ENCODE measurements at regions not wholly inside any gene's neighbourhood (a gene's known extent, or its start where the extent isn't known, plus 50 kb on each side); places are given as distances from the start of the nearest gene placed in this dataset.

DNA sequence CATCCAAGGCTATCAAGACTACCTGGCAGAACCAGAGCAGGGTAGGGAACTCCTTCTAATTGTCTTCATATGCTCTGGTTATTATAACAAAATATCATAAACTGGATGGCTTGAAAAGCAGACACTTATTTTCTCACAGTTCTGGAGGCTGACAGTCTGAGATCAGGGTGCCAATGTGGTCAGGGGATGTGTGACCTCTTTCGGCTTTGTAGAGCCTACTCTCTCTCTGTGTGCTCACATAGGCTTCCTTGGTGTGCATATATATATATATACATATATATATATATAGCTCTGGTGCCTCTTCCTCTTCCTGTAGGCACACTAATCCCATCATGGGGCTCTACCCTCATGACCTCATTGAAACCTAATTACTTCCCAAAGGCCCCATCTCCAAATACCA, 101.6 kb downstream of the ARL6IP6 start (continued):
- TF ChIP-seq, protein P1, sequence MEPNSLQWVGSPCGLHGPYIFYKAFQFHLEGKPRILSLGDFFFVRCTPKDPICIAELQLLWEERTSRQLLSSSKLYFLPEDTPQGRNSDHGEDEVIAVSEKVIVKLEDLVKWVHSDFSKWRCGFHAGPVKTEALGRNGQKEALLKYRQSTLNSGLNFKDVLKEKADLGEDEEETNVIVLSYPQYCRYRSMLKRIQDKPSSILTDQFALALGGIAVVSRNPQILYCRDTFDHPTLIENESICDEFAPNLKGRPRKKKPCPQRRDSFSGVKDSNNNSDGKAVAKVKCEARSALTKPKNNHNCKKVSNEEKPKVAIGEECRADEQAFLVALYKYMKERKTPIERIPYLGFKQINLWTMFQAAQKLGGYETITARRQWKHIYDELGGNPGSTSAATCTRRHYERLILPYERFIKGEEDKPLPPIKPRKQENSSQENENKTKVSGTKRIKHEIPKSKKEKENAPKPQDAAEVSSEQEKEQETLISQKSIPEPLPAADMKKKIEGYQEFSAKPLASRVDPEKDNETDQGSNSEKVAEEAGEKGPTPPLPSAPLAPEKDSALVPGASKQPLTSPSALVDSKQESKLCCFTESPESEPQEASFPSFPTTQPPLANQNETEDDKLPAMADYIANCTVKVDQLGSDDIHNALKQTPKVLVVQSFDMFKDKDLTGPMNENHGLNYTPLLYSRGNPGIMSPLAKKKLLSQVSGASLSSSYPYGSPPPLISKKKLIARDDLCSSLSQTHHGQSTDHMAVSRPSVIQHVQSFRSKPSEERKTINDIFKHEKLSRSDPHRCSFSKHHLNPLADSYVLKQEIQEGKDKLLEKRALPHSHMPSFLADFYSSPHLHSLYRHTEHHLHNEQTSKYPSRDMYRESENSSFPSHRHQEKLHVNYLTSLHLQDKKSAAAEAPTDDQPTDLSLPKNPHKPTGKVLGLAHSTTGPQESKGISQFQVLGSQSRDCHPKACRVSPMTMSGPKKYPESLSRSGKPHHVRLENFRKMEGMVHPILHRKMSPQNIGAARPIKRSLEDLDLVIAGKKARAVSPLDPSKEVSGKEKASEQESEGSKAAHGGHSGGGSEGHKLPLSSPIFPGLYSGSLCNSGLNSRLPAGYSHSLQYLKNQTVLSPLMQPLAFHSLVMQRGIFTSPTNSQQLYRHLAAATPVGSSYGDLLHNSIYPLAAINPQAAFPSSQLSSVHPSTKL (CRISPR knock-in tag; IDR thresholded peaks at IDR 0.05) = no peak

DNA sequence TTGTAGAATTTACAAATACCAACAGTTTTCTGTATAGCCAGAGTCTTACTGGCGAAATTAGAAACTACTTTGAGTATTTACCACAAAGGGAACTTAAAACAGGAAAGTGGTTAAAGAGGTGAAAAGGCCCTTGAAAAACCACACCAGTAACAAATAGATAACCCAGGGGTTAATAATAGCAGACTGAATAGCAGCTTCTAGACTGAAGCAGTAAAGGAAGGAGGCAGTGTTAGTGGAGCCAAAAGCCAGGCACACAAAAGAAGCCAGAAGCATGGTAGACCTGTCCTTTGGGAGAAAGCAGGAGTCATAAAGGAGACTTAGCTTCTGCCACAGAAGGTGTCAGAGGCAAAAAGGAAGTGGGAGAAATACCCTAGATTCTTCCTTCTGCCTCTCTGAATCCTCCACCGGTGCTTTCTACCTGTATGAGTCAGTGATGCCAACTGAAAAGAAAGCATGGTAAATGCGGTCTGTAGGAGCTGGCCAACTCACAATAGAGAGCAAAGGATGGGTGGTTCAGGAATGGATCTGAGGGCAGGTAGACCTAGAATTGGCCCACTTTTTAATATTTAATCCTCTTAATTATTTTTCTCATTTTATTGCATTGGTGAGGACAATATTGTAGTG, 97.3 kb downstream of the ARL6IP6 start:
- peaks cover 18% of the 10 kb centered on the region; the same call in 1 of the 2 replicates for H3K9me3 ChIP-seq (ENCODE audit: low read length)
- DNase-seq (ENCODE audit: low spot score) (no peak), ATAC-seq (no peak), FAIRE-seq (no peak)
- no peaks in the 10 kb centered on the region for H3K36me3 ChIP-seq (replicated peaks in 1 of 2; ENCODE audit: control insufficient read depth in 1 of 2, insufficient read depth in 2 of 2, low read length in 2 of 2)
- BruUV-seq (replicated peaks) = no TSS peak
- H3K9ac ChIP-seq (ENCODE audit: insufficient read depth, low read depth, low read length) = no peak overlapping the region
- no peak overlapping the region for H3K4me2 ChIP-seq (ENCODE audit: low read depth, low read length)
- 2% methylated on average over 3 of the region's 3 CpGs for WGBS (ENCODE audit: low lambda C conversion rate)
- POLR2A ChIA-PET = no interaction called here
- intact Hi-C loops (cut with micrococcal nuclease; ENCODE audit: unreplicated experiment) = no loop called here
- no peak overlapping the region for H3K4me3 ChIP-seq (replicated peaks in 1 of 3; ENCODE audit: insufficient read depth in 1 of 3, low read depth in 2 of 3, low read length in 3 of 3)
- CTCF ChIA-PET (ENCODE audit: low intra/inter-chr PET ratio, low total read pairs) = no interaction called here
- no peak overlapping the region for H3K27ac ChIP-seq (ENCODE audit: extremely low read length, insufficient read depth, low read length)
- H3K79me2 ChIP-seq (ENCODE audit: insufficient read depth, low read length) = no peaks in the 10 kb centered on the region
- no peak overlapping the region for H2AFZ ChIP-seq (ENCODE audit: low read length)
- in situ Hi-C loops (cut with HindIII; ENCODE audit: extremely low pct_ligation_motif_present, low pct_unique_long_range_greater_than_20kb) = no loop called here
- H3K4me1 ChIP-seq (ENCODE audit: insufficient read depth, low read length) = no peaks in the 10 kb centered on the region
- H3K27me3 ChIP-seq (ENCODE audit: control insufficient read depth in 1 of 2, insufficient read depth in 2 of 2, low read length in 2 of 2) = 0 out of 5 replicates have a peak, but pooled peaks cover 0 to 4% of the 10 kb centered on the region in 2 experiments
- H4K20me1 ChIP-seq (ENCODE audit: insufficient read depth, low read length) = no peaks in the 10 kb centered on the region
- TF ChIP-seq ZBTB8A (CRISPR knock-in tag; IDR thresholded peaks at IDR 0.05; ENCODE audit: borderline replicate concordance, low read depth) (no peak), ISX (CRISPR knock-in tag; conservative IDR thresholded peaks at IDR 0.05) (no peak), ZNF30 (CRISPR knock-in tag; IDR thresholded peaks at IDR 0.05) (no peak), MAFG (CRISPR knock-in tag; IDR thresholded peaks at IDR 0.05) (no peak), ZNF331 (CRISPR knock-in tag; IDR thresholded peaks at IDR 0.05) (no peak), ZNF33A (CRISPR knock-in tag; IDR thresholded peaks at IDR 0.05; ENCODE audit: borderline replicate concordance) (no peak), SNAI1 (CRISPR knock-in tag; IDR thresholded peaks at IDR 0.05; ENCODE audit: borderline replicate concordance) (no peak)
- TF ChIP-seq, protein P2, sequence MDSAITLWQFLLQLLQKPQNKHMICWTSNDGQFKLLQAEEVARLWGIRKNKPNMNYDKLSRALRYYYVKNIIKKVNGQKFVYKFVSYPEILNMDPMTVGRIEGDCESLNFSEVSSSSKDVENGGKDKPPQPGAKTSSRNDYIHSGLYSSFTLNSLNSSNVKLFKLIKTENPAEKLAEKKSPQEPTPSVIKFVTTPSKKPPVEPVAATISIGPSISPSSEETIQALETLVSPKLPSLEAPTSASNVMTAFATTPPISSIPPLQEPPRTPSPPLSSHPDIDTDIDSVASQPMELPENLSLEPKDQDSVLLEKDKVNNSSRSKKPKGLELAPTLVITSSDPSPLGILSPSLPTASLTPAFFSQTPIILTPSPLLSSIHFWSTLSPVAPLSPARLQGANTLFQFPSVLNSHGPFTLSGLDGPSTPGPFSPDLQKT (CRISPR knock-in tag; IDR thresholded peaks at IDR 0.05; ENCODE audit: borderline replicate concordance) = no peak
- TF ChIP-seq, protein P3, sequence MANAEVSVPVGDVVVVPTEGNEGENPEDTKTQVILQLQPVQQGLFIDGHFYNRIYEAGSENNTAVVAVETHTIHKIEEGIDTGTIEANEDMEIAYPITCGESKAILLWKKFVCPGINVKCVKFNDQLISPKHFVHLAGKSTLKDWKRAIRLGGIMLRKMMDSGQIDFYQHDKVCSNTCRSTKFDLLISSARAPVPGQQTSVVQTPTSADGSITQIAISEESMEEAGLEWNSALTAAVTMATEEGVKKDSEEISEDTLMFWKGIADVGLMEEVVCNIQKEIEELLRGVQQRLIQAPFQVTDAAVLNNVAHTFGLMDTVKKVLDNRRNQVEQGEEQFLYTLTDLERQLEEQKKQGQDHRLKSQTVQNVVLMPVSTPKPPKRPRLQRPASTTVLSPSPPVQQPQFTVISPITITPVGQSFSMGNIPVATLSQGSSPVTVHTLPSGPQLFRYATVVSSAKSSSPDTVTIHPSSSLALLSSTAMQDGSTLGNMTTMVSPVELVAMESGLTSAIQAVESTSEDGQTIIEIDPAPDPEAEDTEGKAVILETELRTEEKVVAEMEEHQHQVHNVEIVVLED (CRISPR knock-in tag; IDR thresholded peaks at IDR 0.05; ENCODE audit: borderline replicate concordance) = no peak
- TF ChIP-seq, protein P4, sequence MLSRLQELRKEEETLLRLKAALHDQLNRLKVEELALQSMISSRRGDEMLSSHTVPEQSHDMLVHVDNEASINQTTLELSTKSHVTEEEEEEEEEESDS (CRISPR knock-in tag; IDR thresholded peaks at IDR 0.05; ENCODE audit: borderline replicate concordance) = no peak

All from HepG2 (cell line).